Loucy (cell line): ENCODE measurements at regions not wholly inside any gene's neighbourhood (a gene's known extent, or its start where the extent isn't known, plus 50 kb on each side); places are given as distances from the start of the nearest gene placed in this dataset.

Experiments used
- H2AFZ ChIP-seq: fragments of 200-600 bp; sonication (generic); 2 replicates; pipeline ENCODE4 v1.6.0; 2016; ENCODE audit warnings: antibody characterized with exemption, mild to moderate bottlenecking, low read length, moderate library complexity
- H3F3A ChIP-seq: fragments of 200-600 bp; 2 replicates; pipeline ENCODE4 v1.6.0; 2016; ENCODE audit warnings: antibody characterized with exemption, low read depth, mild to moderate bottlenecking
- H3K27me3 ChIP-seq: fragments of 200-600 bp; sonication (generic); 2 replicates; pipeline ENCODE4 v1.6.1; 2014; ENCODE audit warnings: low read length, mild to moderate bottlenecking; ENCODE audit not compliant: insufficient read depth, poor library complexity, severe bottlenecking
- H3K36me3 ChIP-seq: fragments of 200-600 bp; sonication (generic); 2 replicates; pipeline ENCODE4 v1.6.1; 2016; ENCODE audit warnings: low read length; ENCODE audit not compliant: insufficient read depth
- H3K4me1 ChIP-seq: fragments of 200-600 bp; sonication (generic); 2 replicates; pipeline ENCODE4 v1.5.1; 2014; ENCODE audit warnings: low read length, mild to moderate bottlenecking; ENCODE audit not compliant: insufficient read depth, poor library complexity, severe bottlenecking
- H3K4me2 ChIP-seq: fragments of 200-600 bp; sonication (generic); 2 replicates; pipeline ENCODE4 v1.6.0; 2014; ENCODE audit warnings: antibody characterized with exemption, low read length, low read depth, mild to moderate bottlenecking; ENCODE audit not compliant: poor library complexity, severe bottlenecking
- H3K4me3 ChIP-seq: fragments of 200-600 bp; sonication (generic); 2 replicates; pipeline ENCODE4 v1.5.1; 2014; ENCODE audit warnings: low read length, mild to moderate bottlenecking, mixed read lengths; ENCODE audit not compliant: poor library complexity, severe bottlenecking
- H3K79me2 ChIP-seq: fragments of 200-600 bp; sonication (generic); 2 replicates; pipeline ENCODE4 v1.6.1; 2014; ENCODE audit warnings: low read length; ENCODE audit not compliant: insufficient read depth
- H3K9ac ChIP-seq: fragments of 200-600 bp; sonication (generic); 2 replicates; pipeline ENCODE4 v1.6.0; 2014; ENCODE audit warnings: mild to moderate bottlenecking, low read depth, low read length, moderate library complexity; ENCODE audit not compliant: poor library complexity, severe bottlenecking
- H3K9me2 ChIP-seq: fragments of 200-600 bp; sonication (generic); replicated peaks from 2 replicates; pipeline ENCODE4 v1.6.1; 2016; ENCODE audit warnings: low read depth, low read length, mixed read lengths
- H3K9me3 ChIP-seq: fragments of 200-600 bp; sonication (generic); 2 replicates; pipeline ENCODE4 v1.6.1; 2014; ENCODE audit warnings: mild to moderate bottlenecking, antibody characterized with exemption, low read length, low read depth; ENCODE audit not compliant: insufficient read depth
- H4K20me1 ChIP-seq: fragments of 200-600 bp; sonication (generic); 2 replicates; pipeline ENCODE4 v1.6.0; 2014; ENCODE audit warnings: antibody characterized with exemption, low read length, mild to moderate bottlenecking; ENCODE audit not compliant: insufficient read depth, poor library complexity, severe bottlenecking
- EZH2phosphoT487 ChIP-seq: fragments of 200-600 bp; IDR thresholded peaks from 2 replicates; pipeline ENCODE4 v1.6.1; 2018; ENCODE audit warnings: antibody characterized with exemption, mild to moderate bottlenecking, moderate library complexity, borderline replicate concordance
- TF ChIP-seq, protein P1 (sequence below): fragments of 200-600 bp; sonication (generic); conservative IDR thresholded peaks from 2 replicates; pipeline ENCODE4 v1.5.1; 2014; ENCODE audit warnings: mild to moderate bottlenecking, antibody characterized with exemption, low read length

DNA sequence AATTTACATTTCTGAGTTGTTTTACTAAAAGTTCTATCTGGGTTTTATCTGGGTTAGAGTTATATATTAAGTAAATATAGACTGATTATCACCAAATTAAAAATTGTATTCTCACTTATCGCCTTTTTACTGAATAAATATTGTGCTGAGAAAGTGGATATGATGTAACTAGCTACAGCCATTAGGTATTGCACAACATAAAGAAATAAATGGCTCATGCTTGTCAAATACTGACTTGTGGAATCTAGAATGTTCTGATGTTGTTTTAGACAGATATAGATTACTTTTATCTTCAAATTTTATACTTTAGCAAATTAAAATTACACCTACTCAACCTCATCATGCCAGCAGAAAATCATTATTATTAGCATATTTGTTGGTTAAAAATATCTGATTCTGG is 1277.1 kb upstream of the MIR17HG start:
- H3K9ac ChIP-seq, result no peak overlapping the region
- TF ChIP-seq, protein P1, sequence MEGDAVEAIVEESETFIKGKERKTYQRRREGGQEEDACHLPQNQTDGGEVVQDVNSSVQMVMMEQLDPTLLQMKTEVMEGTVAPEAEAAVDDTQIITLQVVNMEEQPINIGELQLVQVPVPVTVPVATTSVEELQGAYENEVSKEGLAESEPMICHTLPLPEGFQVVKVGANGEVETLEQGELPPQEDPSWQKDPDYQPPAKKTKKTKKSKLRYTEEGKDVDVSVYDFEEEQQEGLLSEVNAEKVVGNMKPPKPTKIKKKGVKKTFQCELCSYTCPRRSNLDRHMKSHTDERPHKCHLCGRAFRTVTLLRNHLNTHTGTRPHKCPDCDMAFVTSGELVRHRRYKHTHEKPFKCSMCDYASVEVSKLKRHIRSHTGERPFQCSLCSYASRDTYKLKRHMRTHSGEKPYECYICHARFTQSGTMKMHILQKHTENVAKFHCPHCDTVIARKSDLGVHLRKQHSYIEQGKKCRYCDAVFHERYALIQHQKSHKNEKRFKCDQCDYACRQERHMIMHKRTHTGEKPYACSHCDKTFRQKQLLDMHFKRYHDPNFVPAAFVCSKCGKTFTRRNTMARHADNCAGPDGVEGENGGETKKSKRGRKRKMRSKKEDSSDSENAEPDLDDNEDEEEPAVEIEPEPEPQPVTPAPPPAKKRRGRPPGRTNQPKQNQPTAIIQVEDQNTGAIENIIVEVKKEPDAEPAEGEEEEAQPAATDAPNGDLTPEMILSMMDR, result no peak
- TF ChIP-seq EZH2phosphoT487, result no peak
- no peaks in the 10 kb centered on the region for H3K36me3 ChIP-seq
- no peaks in the 10 kb centered on the region for H3K27me3 ChIP-seq
- no peaks in the 10 kb centered on the region for H3F3A ChIP-seq
- no peak overlapping the region for H2AFZ ChIP-seq
- no peak overlapping the region for H3K4me3 ChIP-seq
- no peaks in the 10 kb centered on the region for H3K4me1 ChIP-seq
- H3K4me2 ChIP-seq, result no peak overlapping the region
- no peaks in the 10 kb centered on the region for H3K9me2 ChIP-seq
- no peaks in the 10 kb centered on the region for H3K79me2 ChIP-seq
- H4K20me1 ChIP-seq, result no peaks in the 10 kb centered on the region
- no peaks in the 10 kb centered on the region for H3K9me3 ChIP-seq

DNA sequence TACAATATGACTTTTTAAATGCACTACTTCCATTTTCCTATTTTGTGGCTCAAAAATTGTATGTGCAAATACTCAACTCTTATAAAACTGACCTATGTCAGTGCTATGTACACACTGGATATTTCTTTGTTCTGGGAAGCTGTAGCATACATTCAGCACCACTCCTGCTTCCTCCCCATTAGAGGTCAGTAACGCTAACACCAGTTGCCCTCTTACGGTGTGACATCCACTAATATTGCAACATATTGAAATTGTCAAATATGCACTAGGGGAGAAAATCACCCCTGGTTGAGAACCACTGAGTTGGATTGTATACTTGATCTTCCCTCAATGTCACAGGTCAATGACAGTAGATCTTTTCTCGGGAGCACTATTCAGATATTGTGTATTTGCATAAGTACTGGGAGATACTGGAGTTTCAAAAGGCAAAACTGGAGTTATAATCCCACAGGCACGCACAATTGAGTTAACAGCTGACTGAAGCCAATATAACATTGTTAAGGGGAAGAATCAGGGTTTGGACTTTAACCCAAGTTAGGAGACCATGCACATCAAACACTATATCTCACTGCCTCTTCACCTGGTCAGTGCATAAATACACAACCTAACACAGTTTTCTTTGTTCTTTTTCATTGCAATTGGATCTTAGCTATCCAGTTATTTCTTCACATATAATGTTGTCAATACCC is 1276.5 kb upstream of the MIR17HG start:
- Histone ChIP-seq H3K36me3 (no peaks in the 10 kb centered on the region), H3K4me1 (no peaks in the 10 kb centered on the region), H2AFZ (no peak overlapping the region), H3K4me2 (no peak overlapping the region), H3K9me2 (no peaks in the 10 kb centered on the region), H3K27me3 (no peaks in the 10 kb centered on the region), H3K9ac (no peak overlapping the region), H3K79me2 (no peaks in the 10 kb centered on the region), H3K9me3 (no peaks in the 10 kb centered on the region), H3K4me3 (no peak overlapping the region), H4K20me1 (no peaks in the 10 kb centered on the region), H3F3A (no peaks in the 10 kb centered on the region)
- TF ChIP-seq EZH2phosphoT487, result no peak
- TF ChIP-seq, protein P1, result no peak

DNA sequence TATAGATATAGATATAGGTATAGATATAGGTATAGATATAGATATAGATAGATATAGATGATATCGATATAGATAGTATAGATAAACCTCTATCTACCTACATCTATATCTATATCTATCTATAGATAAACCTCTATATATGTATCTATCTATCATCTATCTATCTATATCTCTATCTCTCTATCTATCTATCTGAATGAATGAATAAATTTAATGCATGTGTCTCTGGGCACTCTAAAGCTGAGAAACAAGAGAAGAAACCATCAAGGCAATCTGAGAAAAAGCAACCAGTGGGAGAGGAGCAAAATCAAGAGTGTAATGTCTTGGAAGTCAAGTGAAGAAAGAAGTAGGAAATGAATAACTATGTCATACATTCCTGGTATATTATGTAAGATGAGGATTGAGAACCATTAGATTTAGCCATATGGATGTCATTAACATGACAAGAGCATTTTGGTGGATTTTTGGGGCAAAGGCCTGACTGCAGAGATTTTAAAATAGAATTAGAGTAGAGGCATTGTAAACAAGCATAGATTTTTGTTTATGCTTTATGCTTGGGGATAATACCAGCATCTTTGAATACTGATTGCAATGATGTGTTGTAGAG is 1262.7 kb upstream of the MIR17HG start:
- H3F3A ChIP-seq, result no peaks in the 10 kb centered on the region
- no peak overlapping the region for H3K4me3 ChIP-seq
- H3K9ac ChIP-seq, result no peak overlapping the region
- H3K27me3 ChIP-seq, result no peaks in the 10 kb centered on the region
- no peaks in the 10 kb centered on the region for H4K20me1 ChIP-seq
- TF ChIP-seq, protein P1, result no peak
- no peak for TF ChIP-seq EZH2phosphoT487
- no peak overlapping the region for H2AFZ ChIP-seq
- no peaks in the 10 kb centered on the region for H3K79me2 ChIP-seq
- H3K9me2 ChIP-seq, result no peaks in the 10 kb centered on the region
- H3K4me2 ChIP-seq, result no peak overlapping the region
- H3K9me3 ChIP-seq, result no peaks in the 10 kb centered on the region
- H3K36me3 ChIP-seq, result no peaks in the 10 kb centered on the region
- H3K4me1 ChIP-seq, result no peaks in the 10 kb centered on the region
